NCI-H1436 (cell line): ENCODE measurements at regions not wholly inside any gene's neighbourhood (a gene's known extent, or its start where the extent isn't known, plus 50 kb on each side); places are given as distances from the start of the nearest gene placed in this dataset.

Experiments used
- DNase-seq: peaks from one replicate; lab custom pipeline; 2025; lab: John Stamatoyannopoulos, UW

- DNase-seq = no peak
Observed at GRCh38 chr7:16137944-16138343, 283.4 kb downstream of the CRPPA start.

GRCh38 chr7:16136896-16137295 lies 284.4 kb downstream of the CRPPA start:
- no peak for DNase-seq

- no peak for DNase-seq
Observed at GRCh38 chr7:16135658-16136057, 285.7 kb downstream of the CRPPA start.

- no peak for DNase-seq
Observed at GRCh38 chr7:16130111-16131110, 290.9 kb downstream of the CRPPA start.

- DNase-seq = no peak
Observed at GRCh38 chr7:16129431-16130110, 291.8 kb downstream of the CRPPA start.

GRCh38 chr7:16123117-16123770 lies 298.1 kb downstream of the CRPPA start:
- DNase-seq = no peak

- DNase-seq = no peak
Observed at GRCh38 chr7:16121876-16122390, 299.4 kb downstream of the CRPPA start.

- no peak for DNase-seq
Observed at GRCh38 chr7:16115374-16115773, 306.0 kb downstream of the CRPPA start.

- DNase-seq = no peak
Observed at GRCh38 chr7:16114633-16115032, 306.7 kb downstream of the CRPPA start.

- DNase-seq = no peak
Observed at GRCh38 chr7:16114071-16114470, 307.3 kb downstream of the CRPPA start.

- no peak for DNase-seq
Observed at GRCh38 chr7:16113058-16113457, 308.3 kb downstream of the CRPPA start.

GRCh38 chr7:16106869-16107268 lies 314.5 kb downstream of the CRPPA start:
- DNase-seq = no peak

GRCh38 chr7:16106300-16106699 lies 315.0 kb downstream of the CRPPA start:
- no peak for DNase-seq

GRCh38 chr7:16099302-16099849 lies 322.0 kb downstream of the CRPPA start:
- DNase-seq = no peak

GRCh38 chr7:16098585-16099179 lies 322.7 kb downstream of the CRPPA start:
- no peak for DNase-seq

- no peak for DNase-seq
Observed at GRCh38 chr7:16098058-16098457, 323.3 kb downstream of the CRPPA start.

- no peak for DNase-seq
Observed at GRCh38 chr7:16095171-16095950, 326.0 kb downstream of the CRPPA start.

- no peak for DNase-seq
Observed at GRCh38 chr7:16094651-16095050, 326.7 kb downstream of the CRPPA start.

GRCh38 chr7:16092711-16093110 lies 328.6 kb downstream of the CRPPA start:
- no peak for DNase-seq

GRCh38 chr7:16091701-16092310 lies 329.5 kb downstream of the CRPPA start:
- DNase-seq = no peak
